DND-41 (cell line): ENCODE measurements at regions not wholly inside any gene's neighbourhood (a gene's known extent, or its start where the extent isn't known, plus 50 kb on each side); places are given as distances from the start of the nearest gene placed in this dataset.

Experiments used
- EZH2 ChIP-seq: IDR thresholded peaks from 3 replicates; pipeline ENCODE4 v1.6.1; 2012; ENCODE audit warnings: borderline replicate concordance, low read depth, mild to moderate bottlenecking, moderate library complexity, low read length, inconsistent platforms; ENCODE audit not compliant: severe bottlenecking
- TF ChIP-seq, protein P1 (sequence below): IDR thresholded peaks from 2 replicates; pipeline ENCODE4 v1.5.1; 2012; ENCODE audit warnings: borderline replicate concordance, low read length, moderate library complexity, mild to moderate bottlenecking; ENCODE audit not compliant: poor library complexity, severe bottlenecking; ENCODE audit errors: extremely low read depth

DNA sequence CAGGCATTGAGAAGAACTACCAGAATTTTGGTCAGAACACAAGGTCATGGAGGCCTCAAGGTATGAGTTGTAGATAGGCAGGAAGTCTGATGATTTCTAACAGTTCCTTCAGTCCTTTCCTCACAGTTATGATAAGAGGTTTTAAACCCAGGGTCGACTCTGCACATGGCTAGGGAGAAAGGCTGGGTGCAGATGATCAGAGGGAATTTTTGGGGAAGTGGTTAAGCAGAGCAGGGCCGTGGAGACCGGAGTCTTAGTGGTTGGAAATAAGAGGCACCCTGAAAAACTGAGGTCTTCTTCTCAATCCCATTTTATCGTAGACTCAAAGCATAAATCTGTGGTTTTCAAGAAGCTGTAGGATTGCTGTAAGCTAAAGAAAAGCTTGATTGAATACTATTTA is 118.5 kb upstream of the ANK2 start:
- no peak for TF ChIP-seq EZH2
- TF ChIP-seq, protein P1, sequence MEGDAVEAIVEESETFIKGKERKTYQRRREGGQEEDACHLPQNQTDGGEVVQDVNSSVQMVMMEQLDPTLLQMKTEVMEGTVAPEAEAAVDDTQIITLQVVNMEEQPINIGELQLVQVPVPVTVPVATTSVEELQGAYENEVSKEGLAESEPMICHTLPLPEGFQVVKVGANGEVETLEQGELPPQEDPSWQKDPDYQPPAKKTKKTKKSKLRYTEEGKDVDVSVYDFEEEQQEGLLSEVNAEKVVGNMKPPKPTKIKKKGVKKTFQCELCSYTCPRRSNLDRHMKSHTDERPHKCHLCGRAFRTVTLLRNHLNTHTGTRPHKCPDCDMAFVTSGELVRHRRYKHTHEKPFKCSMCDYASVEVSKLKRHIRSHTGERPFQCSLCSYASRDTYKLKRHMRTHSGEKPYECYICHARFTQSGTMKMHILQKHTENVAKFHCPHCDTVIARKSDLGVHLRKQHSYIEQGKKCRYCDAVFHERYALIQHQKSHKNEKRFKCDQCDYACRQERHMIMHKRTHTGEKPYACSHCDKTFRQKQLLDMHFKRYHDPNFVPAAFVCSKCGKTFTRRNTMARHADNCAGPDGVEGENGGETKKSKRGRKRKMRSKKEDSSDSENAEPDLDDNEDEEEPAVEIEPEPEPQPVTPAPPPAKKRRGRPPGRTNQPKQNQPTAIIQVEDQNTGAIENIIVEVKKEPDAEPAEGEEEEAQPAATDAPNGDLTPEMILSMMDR: no peak
